ENCODE measurements at regions not wholly inside any gene's neighbourhood (a gene's known extent, or its start where the extent isn't known, plus 50 kb on each side); places are given as distances from the start of the nearest gene placed in this dataset.
"Not testable (repeated sequence)": the region's sequence is repeated elsewhere in the genome, so short reads cannot be mapped to it uniquely, and the experiment has no call there.

DNA sequence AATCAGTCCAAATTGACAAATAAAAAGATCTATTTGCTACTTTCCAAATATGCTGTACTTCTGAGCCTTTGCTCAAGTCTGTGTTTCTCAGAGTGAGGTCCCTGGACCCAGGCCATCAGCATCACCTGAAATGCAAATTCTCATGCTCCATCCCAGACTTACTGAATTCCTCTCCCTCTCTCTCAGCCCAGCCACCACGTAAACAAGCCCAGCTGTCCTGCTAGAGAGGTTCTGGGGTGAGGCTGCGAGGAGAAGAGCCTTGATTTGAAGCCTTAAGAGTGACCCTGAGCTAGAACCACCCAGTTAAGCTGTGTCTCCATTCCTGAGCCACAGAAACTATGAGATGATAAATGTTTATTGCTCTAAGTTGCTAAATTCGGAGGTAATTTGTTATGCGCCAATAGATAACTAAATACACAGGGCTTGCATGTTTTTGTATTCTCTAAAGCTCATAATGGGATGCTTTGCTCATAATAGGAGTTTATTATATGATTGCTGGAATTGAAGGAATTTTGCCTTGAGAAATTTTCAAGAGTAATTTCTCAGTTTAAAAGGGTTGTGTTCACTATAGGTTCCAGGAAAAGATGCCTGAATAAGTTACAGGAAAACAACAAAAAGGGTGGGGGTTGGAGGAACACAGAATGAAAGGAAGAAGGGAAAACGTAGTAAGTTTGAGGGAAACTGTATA is 98.9 kb upstream of the SPATA31D4 start:
- DNase-seq (ENCODE audit: low read depth), result no peak
- in situ Hi-C loops (cut with HindIII; ENCODE audit: low pct_unique_long_range_greater_than_20kb, low sequenced_read_pairs), result no loop called here

DNA sequence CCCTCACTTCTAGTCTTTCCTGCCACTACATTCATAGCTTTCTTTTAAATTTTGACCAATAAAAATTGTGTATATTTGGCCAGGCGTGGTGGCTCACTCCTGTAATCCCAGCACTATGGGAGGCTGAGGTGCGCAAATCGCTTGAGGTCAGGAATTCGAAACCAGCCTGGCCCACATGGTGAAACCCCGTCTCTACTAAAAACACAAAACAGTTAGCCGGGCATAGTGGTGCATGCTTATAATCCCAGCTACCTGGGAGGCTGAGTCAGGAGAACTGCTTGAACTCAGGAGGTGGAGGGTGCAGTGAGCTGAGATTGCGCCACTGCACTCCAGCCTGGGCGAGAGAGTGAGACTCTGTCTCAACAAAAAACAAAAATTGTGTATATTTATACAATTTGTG is 97.8 kb upstream of the SPATA31D4 start:
- in situ Hi-C loops (cut with HindIII; ENCODE audit: low pct_unique_long_range_greater_than_20kb, low sequenced_read_pairs); DNase-seq (ENCODE audit: low read depth): not testable (repeated sequence)

DNA sequence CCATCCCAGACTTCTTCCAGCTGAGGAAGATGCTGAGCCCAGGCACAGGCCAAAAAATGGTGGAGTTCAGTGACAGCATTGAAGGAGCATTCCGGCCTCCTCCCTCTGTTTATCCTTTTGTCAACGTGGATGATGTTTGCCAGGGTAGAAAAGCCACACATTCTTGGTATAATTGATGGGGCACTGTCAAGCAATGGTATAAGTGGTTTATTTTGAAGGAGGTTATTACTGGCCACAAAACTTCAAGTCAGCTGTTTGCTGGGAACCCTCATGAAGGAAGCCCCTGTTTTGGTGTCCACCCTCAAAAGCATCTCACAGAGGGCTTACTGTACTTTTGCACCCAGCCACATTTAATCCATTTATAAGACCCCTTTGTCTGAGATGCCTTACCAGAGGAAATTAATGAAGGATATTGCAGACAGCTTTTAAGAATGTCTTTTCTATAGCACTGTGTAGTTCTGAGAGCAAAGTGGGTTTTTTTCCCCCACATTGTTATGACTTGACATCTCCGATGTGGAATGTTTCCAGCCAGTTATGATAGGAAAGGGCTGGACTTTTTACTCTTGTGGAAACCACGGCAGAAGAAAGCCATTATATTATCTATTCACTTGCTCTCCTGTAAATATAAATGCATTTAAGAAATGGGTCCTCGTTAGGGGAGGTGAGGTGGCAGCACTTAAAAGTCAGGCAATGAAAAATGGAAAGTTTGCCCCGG is 95.5 kb upstream of the SPATA31D4 start:
- DNase-seq (ENCODE audit: low read depth), result no peak
- in situ Hi-C loops (cut with HindIII; ENCODE audit: low pct_unique_long_range_greater_than_20kb, low sequenced_read_pairs), result no loop called here

DNA sequence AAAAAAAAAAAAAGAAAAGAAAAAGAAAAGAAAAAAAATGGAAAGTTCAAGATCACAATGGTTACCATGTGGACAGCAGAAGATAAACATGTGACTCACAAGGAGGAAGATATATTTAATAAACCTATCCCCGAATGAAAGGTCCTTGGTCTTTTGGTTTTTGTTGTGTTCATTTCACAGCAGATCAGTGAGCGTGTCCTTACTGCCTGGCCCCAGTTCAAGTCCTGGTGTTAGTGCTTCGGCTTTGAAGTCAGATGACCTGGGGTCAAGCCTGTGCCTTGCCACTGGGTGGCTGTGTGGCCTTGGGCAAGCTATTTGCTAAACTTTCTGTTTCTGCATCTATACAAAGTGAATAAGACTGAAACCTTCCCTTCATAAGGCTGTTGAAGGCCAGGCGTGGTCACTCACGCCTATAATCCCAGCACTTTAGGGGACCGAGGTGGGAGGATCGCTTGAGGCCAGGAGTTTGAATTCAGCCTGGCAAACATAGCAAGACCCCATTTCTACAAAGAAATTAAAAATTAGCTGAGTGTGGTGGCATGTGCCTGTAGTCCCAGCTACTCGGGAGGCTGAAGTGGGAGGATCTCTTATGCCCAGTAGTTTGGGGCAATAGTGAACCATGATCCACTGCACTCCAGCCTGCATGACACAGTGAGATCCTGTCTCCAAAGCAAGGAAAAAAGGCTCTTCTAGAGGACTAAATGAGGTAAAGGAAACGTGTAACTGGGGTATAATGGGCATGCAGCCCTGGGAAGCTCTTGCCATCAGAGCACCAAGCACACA is 94.5 kb upstream of the SPATA31D4 start:
- in situ Hi-C loops (cut with HindIII; ENCODE audit: low pct_unique_long_range_greater_than_20kb, low sequenced_read_pairs), result no loop called here
- DNase-seq (ENCODE audit: low read depth), result peak; percentile 68

DNA sequence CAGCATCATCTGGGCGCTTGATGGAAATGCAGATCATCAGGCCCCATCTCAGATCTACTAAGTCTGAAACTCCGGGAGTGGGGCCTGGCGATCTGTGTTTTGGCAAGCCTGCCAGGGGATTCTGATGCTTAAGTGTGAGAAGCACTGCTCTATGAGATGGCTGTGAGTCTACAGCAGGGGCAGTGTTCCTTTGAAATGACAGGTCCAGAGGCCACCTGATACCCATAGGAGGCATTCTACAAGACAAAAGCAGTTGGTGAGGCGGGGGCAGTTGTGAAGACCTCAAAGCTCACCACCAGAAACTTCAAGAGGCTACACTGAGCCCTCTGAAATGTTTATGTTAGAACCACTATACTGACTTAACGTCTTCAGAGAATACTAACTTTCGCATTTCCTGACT is 86.9 kb upstream of the SPATA31D4 start:
- no peak for DNase-seq (ENCODE audit: low read depth)
- in situ Hi-C loops (cut with HindIII; ENCODE audit: low pct_unique_long_range_greater_than_20kb, low sequenced_read_pairs), result no loop called here

DNA sequence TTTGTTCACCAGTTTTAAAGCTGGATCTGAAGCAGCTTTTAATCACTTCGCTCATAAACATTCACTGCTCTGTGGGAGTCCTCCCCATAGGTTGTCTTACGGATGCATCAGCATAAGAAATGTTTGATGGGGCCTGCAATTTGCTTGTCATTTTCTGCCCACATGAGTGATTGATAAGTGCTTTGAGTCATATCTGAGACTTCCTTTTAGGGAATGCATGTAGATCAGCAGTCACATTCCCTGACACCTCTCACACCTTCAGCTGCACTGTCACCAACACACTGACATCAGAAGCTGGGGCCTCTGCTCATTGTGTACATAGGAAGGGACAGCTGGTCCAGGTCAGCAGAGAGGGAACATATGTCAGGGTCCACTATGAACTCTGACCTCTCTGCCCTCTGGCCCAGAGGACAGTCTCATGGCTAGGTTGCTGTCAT is 84.1 kb upstream of the SPATA31D4 start:
- DNase-seq (ENCODE audit: low read depth), result peak; percentile 74
- in situ Hi-C loops (cut with HindIII; ENCODE audit: low pct_unique_long_range_greater_than_20kb, low sequenced_read_pairs), result no loop called here

DNA sequence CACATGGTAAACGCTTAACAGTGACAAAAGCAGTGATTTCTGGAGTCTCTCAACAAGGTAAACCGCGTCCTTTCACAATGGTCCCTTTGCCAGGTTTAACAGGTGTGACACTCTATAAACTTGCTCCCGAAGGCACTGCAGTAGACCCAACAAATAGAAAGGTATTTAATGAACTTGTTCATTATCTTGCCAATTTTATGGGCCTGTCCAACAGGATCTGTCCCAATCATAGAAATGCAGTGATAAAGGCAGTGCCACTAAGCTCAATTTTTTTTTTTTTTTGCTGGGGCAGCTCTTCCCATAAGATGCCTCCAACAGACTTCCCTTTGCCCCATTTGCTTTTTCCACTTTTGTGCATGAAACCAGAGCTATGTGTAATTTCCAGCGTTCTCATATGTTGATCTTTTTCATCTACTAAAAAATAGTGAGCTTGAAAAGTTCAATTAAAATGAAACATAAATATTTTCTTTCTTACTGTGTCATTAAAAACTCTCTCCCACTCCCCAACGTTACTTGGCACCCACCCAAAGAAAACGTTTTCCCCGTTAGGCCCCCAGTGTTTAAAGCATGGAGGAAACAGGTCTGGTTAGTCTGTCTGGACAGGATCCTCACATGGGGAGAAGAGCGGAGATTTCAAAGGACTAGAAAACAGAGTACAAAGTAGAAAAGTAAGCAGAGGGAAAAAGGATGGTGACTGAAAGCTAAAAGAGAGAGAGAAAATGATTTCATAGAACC is 80.9 kb upstream of the SPATA31D4 start:
- in situ Hi-C loops (cut with HindIII; ENCODE audit: low pct_unique_long_range_greater_than_20kb, low sequenced_read_pairs), result no loop called here
- no peak for DNase-seq (ENCODE audit: low read depth)

DNA sequence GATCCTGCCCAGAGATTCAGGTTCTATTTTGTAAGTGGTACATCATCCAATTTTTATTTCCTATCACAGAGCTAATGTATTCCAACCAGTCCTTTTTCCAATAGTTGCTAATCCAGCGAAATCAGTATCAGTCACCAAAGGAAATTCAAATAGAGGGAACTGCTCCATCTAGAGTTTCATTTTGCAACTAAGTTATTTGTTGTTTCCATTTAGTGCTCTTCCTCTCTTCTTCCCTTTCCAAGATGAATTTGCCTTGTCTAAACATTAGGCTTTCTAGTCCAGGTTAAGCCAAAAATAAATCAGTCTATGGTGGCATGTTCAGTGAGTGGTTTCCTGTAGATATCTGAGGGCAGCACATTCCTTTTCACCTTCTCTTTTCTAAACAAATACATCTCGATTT is 79.8 kb upstream of the SPATA31D4 start:
- in situ Hi-C loops (cut with HindIII; ENCODE audit: low pct_unique_long_range_greater_than_20kb, low sequenced_read_pairs), result no loop called here
- peak; percentile 25 for DNase-seq (ENCODE audit: low read depth)

DNA sequence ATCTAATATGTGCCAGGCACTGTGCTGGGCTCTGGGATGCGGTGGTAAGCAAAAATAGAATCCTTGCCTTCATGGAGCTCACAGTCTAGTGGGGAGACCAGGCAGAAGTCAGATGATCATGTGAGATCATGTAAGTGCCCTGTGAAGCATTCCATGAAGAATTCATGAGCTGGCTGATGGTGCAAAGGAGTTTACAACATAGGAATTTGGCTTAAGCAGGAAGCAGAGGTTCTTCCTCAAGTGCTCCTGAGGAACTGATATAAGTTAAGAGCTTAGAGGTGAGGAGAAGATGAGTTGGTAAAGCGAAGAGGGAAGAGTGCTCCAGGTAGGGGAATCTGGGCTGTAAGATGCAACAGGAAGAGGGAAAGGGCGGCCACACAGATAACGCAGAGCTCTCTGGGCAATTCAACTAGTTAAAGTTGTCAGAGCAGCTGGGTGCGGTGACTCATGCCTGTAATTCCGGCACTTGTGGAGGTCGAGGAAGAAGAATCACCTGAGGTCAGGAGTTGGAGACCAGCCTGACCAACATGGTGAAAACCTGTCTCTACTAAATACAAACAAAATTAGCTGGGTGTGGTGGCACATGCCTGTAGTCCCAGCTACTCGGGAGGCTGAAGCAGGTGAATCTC is 78.5 kb upstream of the SPATA31D4 start:
- no peak for DNase-seq (ENCODE audit: low read depth)
- in situ Hi-C loops (cut with HindIII; ENCODE audit: low pct_unique_long_range_greater_than_20kb, low sequenced_read_pairs), result no loop called here

DNA sequence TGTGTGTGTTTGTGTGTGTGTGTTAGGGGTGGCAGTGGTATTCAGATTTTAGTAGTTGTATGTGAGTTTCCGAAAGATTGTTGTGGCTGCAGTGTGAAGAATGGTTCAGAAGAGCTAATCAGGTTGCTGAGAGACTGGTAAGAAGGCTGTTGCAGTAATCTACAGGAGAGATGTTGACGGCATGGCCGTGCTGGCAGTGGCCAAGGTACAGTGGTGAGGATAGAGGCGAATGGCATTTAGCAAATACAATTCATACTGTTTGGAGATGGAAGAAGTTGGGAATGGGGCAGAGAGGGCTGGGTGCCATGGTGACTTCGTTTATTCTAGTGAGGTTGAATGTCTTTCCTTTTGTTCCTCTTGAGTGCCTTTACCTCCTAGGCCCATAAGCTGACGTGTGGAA is 77.5 kb upstream of the SPATA31D4 start:
- in situ Hi-C loops (cut with HindIII; ENCODE audit: low pct_unique_long_range_greater_than_20kb, low sequenced_read_pairs), result no loop called here
- no peak for DNase-seq (ENCODE audit: low read depth)

DNA sequence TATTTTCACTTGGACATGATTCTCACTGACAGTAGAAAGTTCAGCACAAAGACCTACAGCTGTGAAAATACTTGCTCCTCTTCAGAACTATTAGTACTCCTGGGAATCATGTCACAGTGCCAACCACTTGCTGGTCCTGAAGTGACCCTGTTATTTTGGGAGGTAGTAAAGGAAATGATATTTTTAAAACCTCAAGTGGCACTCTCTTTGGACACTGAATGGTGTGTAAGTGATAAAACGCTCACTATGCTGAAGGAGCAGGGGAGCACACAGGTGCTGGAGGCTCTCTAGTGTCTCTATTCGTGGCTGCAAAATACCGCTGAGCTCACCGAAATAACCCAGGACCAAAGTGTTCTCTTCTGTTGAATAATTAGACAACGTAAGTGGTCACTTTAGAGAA is 76.9 kb upstream of the SPATA31D4 start:
- in situ Hi-C loops (cut with HindIII; ENCODE audit: low pct_unique_long_range_greater_than_20kb, low sequenced_read_pairs), result no loop called here

DNA sequence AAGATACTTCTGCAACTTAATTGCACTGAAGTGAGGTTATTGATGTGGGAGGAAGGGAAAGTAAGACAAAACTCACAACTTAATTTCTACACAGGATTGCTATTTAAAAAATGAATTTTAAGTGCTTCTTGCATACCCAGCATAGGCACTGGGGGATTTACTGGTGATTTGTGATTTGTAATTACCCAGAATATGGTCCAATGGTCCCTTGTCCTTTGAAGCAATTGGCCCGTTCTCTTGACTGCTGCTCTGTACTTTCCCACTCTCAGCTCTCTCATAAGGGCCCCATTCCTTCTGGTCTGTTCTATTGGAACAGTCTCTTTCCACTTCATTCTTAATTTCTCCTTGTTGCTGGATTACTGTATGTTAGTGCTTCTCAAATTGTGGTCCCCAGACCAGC is 75.4 kb upstream of the SPATA31D4 start:
- no peak for DNase-seq (ENCODE audit: low read depth)
- in situ Hi-C loops (cut with HindIII; ENCODE audit: low pct_unique_long_range_greater_than_20kb, low sequenced_read_pairs), result no loop called here

More for the DNA sequence above, 76.9 kb upstream of the SPATA31D4 start:
- DNase-seq (ENCODE audit: low read depth), result no peak

DNA sequence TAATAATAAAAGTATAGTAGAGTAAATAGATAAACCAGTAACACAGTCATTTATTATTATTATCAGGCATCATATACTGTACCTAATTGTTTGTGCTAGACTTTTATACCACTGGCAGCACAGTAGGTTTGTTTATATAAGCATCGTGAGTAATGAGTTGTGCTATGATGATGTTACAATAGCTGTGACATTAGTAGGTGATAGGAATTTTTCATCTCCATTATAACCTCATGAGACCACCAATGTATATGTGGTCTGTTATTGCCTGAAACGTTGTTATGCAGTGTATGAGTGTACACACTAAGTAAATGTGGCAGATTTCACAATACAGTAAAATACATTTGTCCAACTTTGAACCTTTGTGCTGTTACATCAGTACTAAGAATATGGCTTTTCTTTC is 72.7 kb upstream of the SPATA31D4 start:
- DNase-seq (ENCODE audit: low read depth), result no peak
- in situ Hi-C loops (cut with HindIII; ENCODE audit: low pct_unique_long_range_greater_than_20kb, low sequenced_read_pairs), result no loop called here

DNA sequence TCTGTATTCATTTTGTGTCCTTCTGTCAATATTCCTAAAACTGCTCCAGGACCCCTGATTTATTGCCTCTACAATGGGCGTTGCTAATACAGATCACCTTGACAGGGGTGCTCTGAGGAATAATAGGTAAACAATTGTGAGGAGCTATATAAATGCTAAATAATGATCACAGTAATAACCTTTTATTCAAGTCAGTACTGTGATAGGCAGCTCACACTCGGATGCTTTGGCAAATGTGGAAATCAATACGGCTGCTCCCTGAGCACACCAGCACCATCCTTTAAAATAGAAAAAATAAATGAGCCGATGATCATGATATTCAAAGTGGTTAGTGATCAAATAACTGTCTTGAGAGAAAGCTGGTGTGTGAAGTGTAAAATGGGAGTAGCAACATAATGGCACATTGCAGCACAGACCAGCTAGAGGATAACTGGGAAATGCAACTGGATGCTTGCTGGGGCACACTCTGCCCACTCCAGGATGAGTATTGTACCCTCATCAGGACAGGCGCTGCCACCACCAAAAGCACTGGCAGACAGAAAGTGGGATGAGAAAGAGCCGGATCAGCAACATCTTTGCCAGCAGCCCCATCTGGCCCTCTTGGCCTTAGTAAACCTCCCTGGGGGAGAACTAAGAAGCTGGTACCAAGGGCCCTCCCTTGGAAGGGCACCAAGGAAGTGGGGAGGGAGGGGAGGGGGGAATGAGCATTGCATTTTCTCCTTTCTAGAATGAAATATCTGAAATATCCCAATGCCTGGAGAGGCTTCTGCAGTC is 69.4 kb upstream of the SPATA31D4 start:
- no peak for DNase-seq (ENCODE audit: low read depth)
- in situ Hi-C loops (cut with HindIII; ENCODE audit: low pct_unique_long_range_greater_than_20kb, low sequenced_read_pairs), result no loop called here

DNA sequence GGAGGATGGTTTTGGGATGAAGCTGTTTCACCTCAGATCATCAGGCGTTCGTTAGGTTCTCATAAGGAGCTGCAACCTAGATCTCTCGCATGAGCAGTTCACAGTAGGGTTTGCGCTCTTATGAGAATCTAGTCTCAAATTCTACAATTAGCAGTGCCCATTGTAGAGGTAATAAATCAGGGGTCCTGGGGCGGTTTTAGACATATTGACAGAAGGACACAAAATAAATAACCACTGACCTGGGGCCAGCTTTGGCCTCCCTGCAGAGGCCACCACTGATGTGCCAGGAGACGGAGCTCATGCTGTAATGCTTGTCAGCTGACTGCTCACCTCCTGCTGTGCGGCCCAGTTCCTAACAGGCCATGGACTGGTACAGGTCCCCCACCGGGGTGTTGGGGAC is 67.6 kb upstream of the SPATA31D4 start:
- DNase-seq (ENCODE audit: low read depth), result no peak
- in situ Hi-C loops (cut with HindIII; ENCODE audit: low pct_unique_long_range_greater_than_20kb, low sequenced_read_pairs), result no loop called here

DNA sequence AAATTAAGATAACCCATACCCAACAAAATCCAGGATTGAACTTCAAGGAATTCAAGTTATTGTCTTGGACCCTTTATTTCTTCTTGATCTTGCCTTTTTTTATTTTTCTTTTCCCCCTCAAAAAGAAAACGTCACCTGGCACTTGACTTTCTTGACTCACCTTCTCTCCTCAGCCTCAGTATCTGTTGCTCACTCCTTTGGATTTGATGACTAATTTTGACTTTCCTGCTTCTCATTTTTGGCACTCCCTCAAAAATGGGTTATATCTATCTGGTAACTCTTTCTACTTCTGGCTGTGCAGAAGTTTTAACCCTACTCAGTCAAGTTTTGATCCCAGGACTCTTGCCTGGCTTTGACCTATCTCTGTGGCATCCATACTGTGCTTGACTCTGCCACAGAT is 66.6 kb upstream of the SPATA31D4 start:
- in situ Hi-C loops (cut with HindIII; ENCODE audit: low pct_unique_long_range_greater_than_20kb, low sequenced_read_pairs), result no loop called here
- no peak for DNase-seq (ENCODE audit: low read depth)

DNA sequence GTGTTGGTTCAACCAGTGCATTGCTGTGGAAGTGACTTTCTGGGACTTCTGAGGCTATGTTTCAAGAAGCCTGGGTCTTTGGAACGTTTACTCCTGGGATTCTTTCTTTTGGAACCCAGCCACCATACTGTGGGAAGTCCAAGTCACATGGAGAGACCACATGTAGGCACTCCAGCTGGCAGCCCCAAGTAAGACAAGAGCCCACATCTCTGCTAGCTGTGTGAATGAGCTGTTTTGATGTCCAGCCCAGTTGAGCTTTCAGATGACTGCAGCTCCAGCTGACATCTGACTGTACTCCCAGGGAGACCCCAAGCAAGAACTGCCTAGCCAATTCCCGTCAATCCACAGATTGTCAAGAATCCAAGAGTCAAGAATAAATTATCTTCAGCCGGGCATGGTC is 60.1 kb upstream of the SPATA31D4 start:
- in situ Hi-C loops (cut with HindIII; ENCODE audit: low pct_unique_long_range_greater_than_20kb, low sequenced_read_pairs), result no loop called here
- no peak for DNase-seq (ENCODE audit: low read depth)

DNA sequence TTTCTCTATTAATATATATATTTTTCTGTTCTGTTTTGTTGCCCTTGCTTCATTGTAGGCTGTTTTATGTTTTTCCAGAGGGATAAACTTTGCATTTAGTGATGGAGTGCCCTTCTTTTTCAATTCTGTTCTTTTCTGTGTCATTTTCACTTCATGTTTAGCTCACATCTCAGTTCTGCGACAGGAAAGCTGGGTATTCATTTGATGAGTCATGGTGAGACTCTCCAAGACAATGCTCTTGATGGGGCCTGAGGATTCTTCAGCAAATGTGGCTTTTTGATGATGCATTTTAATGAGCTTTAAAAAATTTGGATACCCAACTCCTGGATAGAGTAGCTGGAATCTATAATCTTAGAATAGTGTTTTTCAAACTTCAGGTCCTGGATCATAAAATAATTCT is 56.5 kb upstream of the SPATA31D4 start:
- no peak for DNase-seq (ENCODE audit: low read depth)
- in situ Hi-C loops (cut with HindIII; ENCODE audit: low pct_unique_long_range_greater_than_20kb, low sequenced_read_pairs), result no loop called here

All from Caki2 (cell line).